MCF 10A (cell line): ENCODE measurements at regions not wholly inside any gene's neighbourhood (a gene's known extent, or its start where the extent isn't known, plus 50 kb on each side); places are given as distances from the start of the nearest gene placed in this dataset.

Experiments
- BruUV-seq: library from RNA; stranded (reverse); fragments of 400-500 nt; replicated peaks from 2 replicates; lab custom pipeline; 2021; lab: Mats Ljungman, UMichigan
- CTCF ChIA-PET: fragments of 300-600 bp; sonication (Branson Sonifier 250); formaldehyde crosslinking; extraction: SDS; loops from one replicate; lab custom pipeline; 2021; ENCODE audit warnings: antibody characterized with exemption, inconsistent platforms; lab: Yijun Ruan, JAX
- POLR2A ChIA-PET: fragments of 300-600, 350-650 bp; sonication (Branson Sonifier 250); formaldehyde crosslinking; extraction: SDS; loops from one replicate; lab custom pipeline; 2020; ENCODE audit warnings: antibody characterized with exemption, inconsistent platforms; lab: Yijun Ruan, JAX
- DNase-seq: peaks from one replicate; pipeline ENCODE4 v3.0.0-alpha.2; 2018; ENCODE audit not compliant: unreplicated experiment
- H3K27ac Mint-ChIP-seq: one replicate; pipeline ENCODE4 v1.8.0; 2022; ENCODE audit warnings: mild to moderate bottlenecking, low read depth, mixed read lengths; ENCODE audit not compliant: unreplicated experiment
- H3K27me3 Mint-ChIP-seq: one replicate; pipeline ENCODE4 v1.8.0; 2022; ENCODE audit warnings: mixed read lengths; ENCODE audit not compliant: insufficient read depth, unreplicated experiment
- H3K36me3 Mint-ChIP-seq: one replicate; pipeline ENCODE4 v1.8.0; 2022; ENCODE audit warnings: mild to moderate bottlenecking, moderate library complexity, mixed read lengths; ENCODE audit not compliant: insufficient read depth, unreplicated experiment
- H3K4me1 Mint-ChIP-seq: one replicate; pipeline ENCODE4 v1.8.0; 2022; ENCODE audit warnings: mixed read lengths; ENCODE audit not compliant: insufficient read depth, unreplicated experiment
- H3K4me3 Mint-ChIP-seq: one replicate; pipeline ENCODE4 v1.8.0; 2022; ENCODE audit warnings: mild to moderate bottlenecking, moderate library complexity, mixed read lengths; ENCODE audit not compliant: unreplicated experiment
- H3K9me3 Mint-ChIP-seq: one replicate; pipeline ENCODE4 v1.8.0; 2022; ENCODE audit warnings: mixed read lengths; ENCODE audit not compliant: unreplicated experiment
- intact Hi-C: fragments of 100-400 bp; cut with micrococcal nuclease; formaldehyde crosslinking; loops from 2 replicates; pipeline ENCODE4 v1.14.1; 2022
- TF ChIP-seq, protein P1 (sequence below): fragments of 200-600 bp; IDR thresholded peaks from one replicate; pipeline ENCODE4 v1.8.0; 2022; ENCODE audit warnings: antibody characterized with exemption, mild to moderate bottlenecking; ENCODE audit not compliant: unreplicated experiment

DNA sequence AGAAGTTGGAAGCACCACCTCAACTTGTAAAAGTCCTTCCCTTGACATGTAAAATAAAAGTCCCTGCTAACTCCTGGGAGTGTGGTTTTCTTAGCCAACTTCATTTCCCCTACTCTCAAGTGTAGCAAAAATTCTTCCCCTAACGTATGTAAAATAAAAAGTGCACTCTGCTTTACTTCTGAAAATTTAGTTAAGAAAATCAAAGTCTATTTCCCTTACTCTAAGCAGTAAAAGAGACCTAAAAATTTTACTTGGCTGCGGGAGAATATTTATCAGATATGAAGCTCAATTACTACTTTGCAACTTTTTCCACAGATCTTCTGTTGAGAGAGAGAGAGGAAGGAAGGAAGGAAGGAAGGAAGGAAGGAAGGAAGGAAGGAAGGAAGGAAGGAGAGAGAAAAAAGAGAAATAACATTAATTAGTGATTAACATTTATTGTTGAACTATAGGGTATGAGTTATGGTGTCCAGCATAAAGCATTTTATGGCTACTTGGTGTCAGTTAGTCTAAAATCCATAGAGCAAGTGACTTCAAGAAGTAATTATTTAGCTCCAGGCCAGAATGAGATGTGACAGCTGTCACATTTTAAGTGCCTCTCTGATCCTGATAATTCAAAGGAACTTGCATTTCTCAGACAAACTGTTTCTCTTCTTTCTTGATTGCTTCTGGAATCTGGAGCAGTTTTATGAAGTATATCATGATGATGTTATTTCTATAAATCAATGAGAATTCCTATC lies 210.3 kb downstream of the TMX3 start:
- no peak overlapping the region for H3K4me3 Mint-ChIP-seq
- intact Hi-C loops: no loop called here

DNA sequence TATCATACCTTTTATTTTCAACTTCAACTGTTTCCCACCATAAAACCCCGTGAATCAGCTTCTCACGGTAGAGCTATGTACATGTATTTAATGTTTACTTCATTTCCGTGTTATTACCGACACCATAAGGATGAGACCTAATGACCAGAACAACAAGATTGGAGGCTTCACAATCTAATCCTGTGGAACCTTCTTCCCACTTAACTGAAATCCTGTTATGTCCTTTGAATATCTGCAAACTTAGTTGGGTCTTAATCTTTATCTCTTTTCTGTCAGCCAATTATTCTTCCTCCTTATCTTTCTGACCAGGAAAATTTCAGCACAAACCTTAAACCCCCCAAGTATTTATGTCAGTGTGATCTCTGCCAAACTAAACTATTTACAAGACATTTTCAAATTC lies 214.4 kb downstream of the TMX3 start:
- intact Hi-C loops: no loop called here
- DNase-seq: no peak
- no peaks in the 10 kb centered on the region for H3K4me1 Mint-ChIP-seq
- H3K4me3 Mint-ChIP-seq: no peak overlapping the region
- no peaks in the 10 kb centered on the region for H3K9me3 Mint-ChIP-seq
- TF ChIP-seq, protein P1, sequence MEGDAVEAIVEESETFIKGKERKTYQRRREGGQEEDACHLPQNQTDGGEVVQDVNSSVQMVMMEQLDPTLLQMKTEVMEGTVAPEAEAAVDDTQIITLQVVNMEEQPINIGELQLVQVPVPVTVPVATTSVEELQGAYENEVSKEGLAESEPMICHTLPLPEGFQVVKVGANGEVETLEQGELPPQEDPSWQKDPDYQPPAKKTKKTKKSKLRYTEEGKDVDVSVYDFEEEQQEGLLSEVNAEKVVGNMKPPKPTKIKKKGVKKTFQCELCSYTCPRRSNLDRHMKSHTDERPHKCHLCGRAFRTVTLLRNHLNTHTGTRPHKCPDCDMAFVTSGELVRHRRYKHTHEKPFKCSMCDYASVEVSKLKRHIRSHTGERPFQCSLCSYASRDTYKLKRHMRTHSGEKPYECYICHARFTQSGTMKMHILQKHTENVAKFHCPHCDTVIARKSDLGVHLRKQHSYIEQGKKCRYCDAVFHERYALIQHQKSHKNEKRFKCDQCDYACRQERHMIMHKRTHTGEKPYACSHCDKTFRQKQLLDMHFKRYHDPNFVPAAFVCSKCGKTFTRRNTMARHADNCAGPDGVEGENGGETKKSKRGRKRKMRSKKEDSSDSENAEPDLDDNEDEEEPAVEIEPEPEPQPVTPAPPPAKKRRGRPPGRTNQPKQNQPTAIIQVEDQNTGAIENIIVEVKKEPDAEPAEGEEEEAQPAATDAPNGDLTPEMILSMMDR: no peak
- H3K27ac Mint-ChIP-seq: no peak overlapping the region
- no peaks in the 10 kb centered on the region for H3K27me3 Mint-ChIP-seq
- H3K36me3 Mint-ChIP-seq: no peaks in the 10 kb centered on the region
- no TSS peak for BruUV-seq
- ChIA-PET POLR2A (no interaction called here), CTCF (interaction anchor here (0.6 kb wide), 1 partner anchor 39 kb away, joined by 3 read pairs; no protein-coding TSS in a partner anchor)

More for the DNA sequence above, 210.3 kb downstream of the TMX3 start:
- TF ChIP-seq, protein P1: no peak
- no TSS peak for BruUV-seq
- no peaks in the 10 kb centered on the region for H3K4me1 Mint-ChIP-seq
- DNase-seq: no peak
- ChIA-PET POLR2A (no interaction called here), CTCF (interaction anchor here (0.7 kb wide), 1 partner anchor 97 kb away, joined by 3 read pairs; no protein-coding TSS in a partner anchor)
- H3K9me3 Mint-ChIP-seq: no peaks in the 10 kb centered on the region
- no peak overlapping the region for H3K27ac Mint-ChIP-seq
- no peaks in the 10 kb centered on the region for H3K27me3 Mint-ChIP-seq
- no peaks in the 10 kb centered on the region for H3K36me3 Mint-ChIP-seq

DNA sequence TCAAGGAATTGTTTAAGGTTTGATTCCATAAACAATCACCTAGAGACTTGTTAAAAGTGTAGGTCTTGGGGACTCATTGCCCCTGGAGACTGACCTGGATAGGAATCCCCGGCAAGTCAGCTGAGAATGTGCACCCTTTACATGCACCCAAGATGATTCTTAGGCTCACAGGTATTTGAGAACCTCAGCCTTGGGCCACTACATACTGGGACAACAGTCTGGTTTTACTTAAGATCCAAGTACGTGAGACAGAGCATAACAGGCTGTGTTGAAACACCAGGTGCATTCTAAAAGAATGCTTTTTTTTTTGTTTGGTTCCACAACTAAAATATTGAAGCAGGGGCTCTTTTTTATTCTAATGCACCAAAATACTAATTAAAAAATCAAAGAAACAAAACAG lies 215.8 kb downstream of the TMX3 start:
- intact Hi-C loops: no loop called here
- no peak for DNase-seq
- no TSS peak for BruUV-seq
- TF ChIP-seq, protein P1: no peak
- Mint-ChIP-seq H3K36me3 (no peaks in the 10 kb centered on the region), H3K4me3 (no peak overlapping the region), H3K27ac (no peak overlapping the region), H3K9me3 (no peaks in the 10 kb centered on the region), H3K4me1 (no peaks in the 10 kb centered on the region), H3K27me3 (no peaks in the 10 kb centered on the region)
- POLR2A ChIA-PET: no interaction called here
- CTCF ChIA-PET: no interaction called here

DNA sequence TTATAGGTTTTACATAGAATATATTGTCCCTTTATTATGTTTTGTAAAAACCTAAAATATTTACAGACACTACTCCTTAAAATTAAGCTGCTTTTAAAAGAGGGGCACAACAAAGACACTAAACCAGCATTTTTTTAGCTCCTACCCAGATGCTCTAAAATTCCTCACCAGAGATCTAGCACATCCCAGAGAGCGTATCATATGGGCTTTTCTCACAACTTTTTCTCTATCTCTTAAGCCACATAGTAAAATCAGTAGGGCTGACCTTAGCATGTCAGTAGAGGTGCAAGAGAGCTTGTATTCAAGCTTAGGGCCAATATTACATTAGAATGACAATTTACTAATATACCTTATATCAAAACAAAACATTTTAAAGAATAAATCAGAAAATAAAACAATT lies 216.3 kb downstream of the TMX3 start:
- Mint-ChIP-seq H3K27me3 (no peaks in the 10 kb centered on the region), H3K9me3 (no peaks in the 10 kb centered on the region), H3K4me3 (no peak overlapping the region), H3K27ac (no peak overlapping the region), H3K4me1 (no peaks in the 10 kb centered on the region), H3K36me3 (no peaks in the 10 kb centered on the region)
- TF ChIP-seq, protein P1: no peak
- intact Hi-C loops: no loop called here
- ChIA-PET CTCF (no interaction called here), POLR2A (interaction anchor here (0.6 kb wide), 1 partner anchor 321 kb away, joined by 6 read pairs; no protein-coding TSS in a partner anchor)
- DNase-seq: no peak
- no TSS peak for BruUV-seq
